ENCODE measurements at regions not wholly inside any gene's neighbourhood (a gene's known extent, or its start where the extent isn't known, plus 50 kb on each side); places are given as distances from the start of the nearest gene placed in this dataset.

DNA sequence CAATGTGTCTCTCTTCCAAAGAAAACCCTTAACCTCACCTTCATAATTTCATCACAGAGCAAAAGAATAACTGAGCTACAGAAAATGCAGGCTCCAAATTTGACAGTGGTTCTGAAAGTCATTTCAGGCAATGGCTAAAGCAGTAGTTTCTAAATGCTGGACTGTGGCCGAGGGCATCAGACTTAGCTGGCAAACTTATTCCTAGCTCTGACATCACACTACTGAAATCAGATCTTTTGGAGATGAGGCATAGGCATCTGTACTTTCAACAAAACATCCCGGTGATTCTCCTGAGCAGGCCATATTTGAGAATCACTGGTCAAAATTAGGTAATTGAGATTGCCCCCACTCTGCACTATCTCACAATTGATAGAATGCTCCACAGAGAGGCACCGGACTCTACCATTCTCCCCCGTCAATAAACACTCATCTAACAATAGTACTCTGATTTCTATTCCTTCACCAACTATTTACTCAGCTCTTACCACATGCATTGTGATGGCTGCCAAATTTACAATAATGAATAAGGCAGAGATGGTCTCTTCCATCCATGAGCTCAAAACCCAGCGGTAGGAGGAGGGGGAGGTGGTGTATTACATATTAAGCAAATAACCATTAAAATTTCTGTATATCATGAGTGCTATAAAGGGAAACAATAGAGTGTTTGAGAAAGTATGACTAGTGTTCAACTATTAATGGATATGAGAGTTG is 57.3 kb upstream of the SPRED1 start:
- TF ChIP-seq, protein P1, sequence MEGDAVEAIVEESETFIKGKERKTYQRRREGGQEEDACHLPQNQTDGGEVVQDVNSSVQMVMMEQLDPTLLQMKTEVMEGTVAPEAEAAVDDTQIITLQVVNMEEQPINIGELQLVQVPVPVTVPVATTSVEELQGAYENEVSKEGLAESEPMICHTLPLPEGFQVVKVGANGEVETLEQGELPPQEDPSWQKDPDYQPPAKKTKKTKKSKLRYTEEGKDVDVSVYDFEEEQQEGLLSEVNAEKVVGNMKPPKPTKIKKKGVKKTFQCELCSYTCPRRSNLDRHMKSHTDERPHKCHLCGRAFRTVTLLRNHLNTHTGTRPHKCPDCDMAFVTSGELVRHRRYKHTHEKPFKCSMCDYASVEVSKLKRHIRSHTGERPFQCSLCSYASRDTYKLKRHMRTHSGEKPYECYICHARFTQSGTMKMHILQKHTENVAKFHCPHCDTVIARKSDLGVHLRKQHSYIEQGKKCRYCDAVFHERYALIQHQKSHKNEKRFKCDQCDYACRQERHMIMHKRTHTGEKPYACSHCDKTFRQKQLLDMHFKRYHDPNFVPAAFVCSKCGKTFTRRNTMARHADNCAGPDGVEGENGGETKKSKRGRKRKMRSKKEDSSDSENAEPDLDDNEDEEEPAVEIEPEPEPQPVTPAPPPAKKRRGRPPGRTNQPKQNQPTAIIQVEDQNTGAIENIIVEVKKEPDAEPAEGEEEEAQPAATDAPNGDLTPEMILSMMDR (IDR thresholded peaks at IDR 0.05): no peak
- TF ChIP-seq POLR2A (IDR thresholded peaks at IDR 0.05): no peak
